ENCODE measurements at regions not wholly inside any gene's neighbourhood (a gene's known extent, or its start where the extent isn't known, plus 50 kb on each side); places are given as distances from the start of the nearest gene placed in this dataset.

DNA sequence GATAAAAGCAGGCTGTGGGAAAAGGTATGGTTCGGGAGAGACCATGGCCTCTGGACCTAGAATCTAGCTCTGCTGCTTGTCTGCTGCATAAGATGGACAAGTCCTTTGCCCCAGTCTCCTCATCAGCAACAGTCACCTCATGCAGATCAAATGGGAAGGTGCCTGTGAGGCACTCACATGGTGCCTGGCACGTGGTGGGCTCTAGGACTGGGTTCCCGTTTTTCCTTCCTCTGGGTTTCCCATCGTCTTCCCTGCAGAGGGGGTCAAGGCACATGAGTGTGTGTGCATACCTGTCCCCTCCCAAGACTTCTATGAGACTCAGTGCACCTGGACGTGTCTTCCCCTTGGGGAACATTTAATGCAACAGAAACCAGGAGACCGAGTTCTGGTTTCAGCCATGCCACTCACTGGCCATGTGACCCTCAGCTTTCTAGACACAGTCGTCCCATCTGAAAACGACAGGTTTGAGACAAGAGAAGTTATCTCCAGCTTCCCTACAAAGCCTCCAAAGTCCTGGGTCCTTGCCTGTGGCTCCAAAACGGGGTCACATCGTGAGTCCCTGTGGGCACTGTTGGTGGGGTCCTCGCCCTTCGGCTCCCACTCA lies 95.9 kb upstream of the NPTX2 start:
- intact Hi-C loops (cut with DNase I) = no loop called here
- DNase-seq = no peak
- H3K27me3 ChIP-seq (ENCODE audit: insufficient read depth in 3 of 3, low read length in 2 of 3) = no peaks in the 10 kb centered on the region
- H3K9me3 ChIP-seq = no peaks in the 10 kb centered on the region
- no peak overlapping the region for H3K4me3 ChIP-seq
- WGBS, 3 donors = 80 to 82% (median 82%) methylated on average over 12 of the region's 12 CpGs
- TF ChIP-seq, protein P1, sequence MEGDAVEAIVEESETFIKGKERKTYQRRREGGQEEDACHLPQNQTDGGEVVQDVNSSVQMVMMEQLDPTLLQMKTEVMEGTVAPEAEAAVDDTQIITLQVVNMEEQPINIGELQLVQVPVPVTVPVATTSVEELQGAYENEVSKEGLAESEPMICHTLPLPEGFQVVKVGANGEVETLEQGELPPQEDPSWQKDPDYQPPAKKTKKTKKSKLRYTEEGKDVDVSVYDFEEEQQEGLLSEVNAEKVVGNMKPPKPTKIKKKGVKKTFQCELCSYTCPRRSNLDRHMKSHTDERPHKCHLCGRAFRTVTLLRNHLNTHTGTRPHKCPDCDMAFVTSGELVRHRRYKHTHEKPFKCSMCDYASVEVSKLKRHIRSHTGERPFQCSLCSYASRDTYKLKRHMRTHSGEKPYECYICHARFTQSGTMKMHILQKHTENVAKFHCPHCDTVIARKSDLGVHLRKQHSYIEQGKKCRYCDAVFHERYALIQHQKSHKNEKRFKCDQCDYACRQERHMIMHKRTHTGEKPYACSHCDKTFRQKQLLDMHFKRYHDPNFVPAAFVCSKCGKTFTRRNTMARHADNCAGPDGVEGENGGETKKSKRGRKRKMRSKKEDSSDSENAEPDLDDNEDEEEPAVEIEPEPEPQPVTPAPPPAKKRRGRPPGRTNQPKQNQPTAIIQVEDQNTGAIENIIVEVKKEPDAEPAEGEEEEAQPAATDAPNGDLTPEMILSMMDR (IDR thresholded peaks at IDR 0.05) = no peak
- no peak overlapping the region for H3K27ac ChIP-seq
- no peaks in the 10 kb centered on the region for H3K4me1 ChIP-seq
- H3K36me3 ChIP-seq (ENCODE audit: insufficient read depth in 1 of 2, low read depth in 1 of 2) = no peaks in the 10 kb centered on the region
- no peak for ATAC-seq

GRCh38 chr7:98520356-98520951 lies 96.6 kb upstream of the NPTX2 start:
- Histone ChIP-seq H3K27me3 (ENCODE audit: insufficient read depth in 3 of 3, low read length in 2 of 3) (no peaks in the 10 kb centered on the region), H3K36me3 (ENCODE audit: insufficient read depth in 1 of 2, low read depth in 1 of 2) (no peaks in the 10 kb centered on the region), H3K27ac (no peak overlapping the region), H3K4me1 (no peaks in the 10 kb centered on the region), H3K9me3 (no peaks in the 10 kb centered on the region), H3K4me3 (no peak overlapping the region)
- 83 to 87% (median 87%) methylated on average over 10 of the region's 10 CpGs for WGBS, 3 donors
- TF ChIP-seq, protein P1 (IDR thresholded peaks at IDR 0.05) = no peak
- DNase-seq = no peak
- intact Hi-C loops (cut with DNase I) = no loop called here
- no peak for ATAC-seq

GRCh38 chr7:98518159-98518947 lies 98.7 kb upstream of the NPTX2 start:
- Histone ChIP-seq H3K4me3 (no peak overlapping the region), H3K4me1 (no peaks in the 10 kb centered on the region), H3K27ac (no peak overlapping the region), H3K27me3 (ENCODE audit: insufficient read depth in 3 of 3, low read length in 2 of 3) (no peaks in the 10 kb centered on the region), H3K36me3 (ENCODE audit: insufficient read depth in 1 of 2, low read depth in 1 of 2) (no peaks in the 10 kb centered on the region), H3K9me3 (no peaks in the 10 kb centered on the region)
- ATAC-seq (no peak), DNase-seq (no peak)
- intact Hi-C loops (cut with DNase I) = no loop called here
- TF ChIP-seq, protein P1 (IDR thresholded peaks at IDR 0.05) = no peak
- 79 to 86% (median 82%) methylated on average over 25 of the region's 25 CpGs for WGBS, 3 donors

DNA sequence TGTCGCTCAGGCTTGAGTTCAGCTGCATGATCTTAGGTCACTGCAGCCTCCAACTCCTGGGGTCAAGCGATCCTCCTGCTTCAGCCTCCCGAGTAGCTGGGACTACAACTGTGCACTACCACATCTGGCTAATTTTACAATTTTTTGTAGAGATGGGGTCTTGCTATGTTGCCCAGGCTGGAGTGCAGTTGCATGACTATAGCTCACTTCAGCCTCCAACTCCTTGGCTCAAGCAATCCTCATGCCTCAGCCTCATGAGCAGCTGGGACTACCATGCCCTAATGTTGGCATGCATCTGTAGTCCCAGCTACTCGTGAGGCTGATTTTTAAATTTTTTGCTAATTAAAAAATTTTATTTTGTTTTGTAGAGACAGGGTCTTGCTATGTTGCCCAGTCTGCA lies 101.9 kb upstream of the NPTX2 start:
- WGBS, 3 donors = 82 to 86% (median 83%) methylated on average over 4 of the region's 4 CpGs
- TF ChIP-seq, protein P1 (IDR thresholded peaks at IDR 0.05) = no peak

More for the DNA sequence above, 101.9 kb upstream of the NPTX2 start:
- Histone ChIP-seq H3K27ac (no peak overlapping the region), H3K4me3 (no peak overlapping the region), H3K36me3 (ENCODE audit: insufficient read depth in 1 of 2, low read depth in 1 of 2) (no peaks in the 10 kb centered on the region), H3K9me3 (no peaks in the 10 kb centered on the region), H3K27me3 (ENCODE audit: insufficient read depth in 3 of 3, low read length in 2 of 3) (no peaks in the 10 kb centered on the region), H3K4me1 (no peaks in the 10 kb centered on the region)
- ATAC-seq = no peak
- DNase-seq = no peak
- intact Hi-C loops (cut with DNase I) = no loop called here

Measured in psoas muscle (tissue), 7 donors.